ENCODE measurements at regions not wholly inside any gene's neighbourhood (a gene's known extent, or its start where the extent isn't known, plus 50 kb on each side); places are given as distances from the start of the nearest gene placed in this dataset.
"Not testable (repeated sequence)": the region's sequence is repeated elsewhere in the genome, so short reads cannot be mapped to it uniquely, and the experiment has no call there.

DNA sequence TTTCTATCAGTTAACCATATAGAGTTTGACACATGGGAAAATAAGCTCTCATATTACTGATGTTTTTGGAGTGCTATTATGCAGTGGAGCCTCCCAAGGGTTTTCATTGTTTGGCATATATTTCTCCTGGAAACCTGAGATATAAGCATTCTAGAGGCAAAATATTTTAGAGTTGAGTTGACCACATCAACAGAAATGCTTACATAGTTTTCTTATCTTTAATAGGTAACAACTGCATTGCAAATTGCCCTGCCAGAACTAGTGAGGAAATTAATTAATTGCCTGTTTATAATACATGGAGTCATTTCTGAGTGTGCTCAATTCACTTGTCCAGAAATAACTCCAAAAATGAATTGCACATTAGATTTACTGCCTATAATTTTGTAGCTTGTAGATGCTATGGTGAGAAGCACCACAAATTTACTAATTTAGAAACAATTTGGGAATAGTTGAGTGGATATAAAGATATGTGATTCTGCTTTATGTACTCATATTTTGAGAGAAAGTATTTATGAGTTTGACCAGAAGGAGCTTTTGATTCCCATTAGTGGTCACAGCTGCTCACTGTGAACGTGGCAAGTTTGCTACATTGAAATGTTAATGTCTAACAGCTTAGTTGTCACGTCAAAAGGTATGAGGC is 288.7 kb downstream of the CD109 start:
- no peak for DNase-seq (ENCODE audit: low read depth in 3 of 3, low spot score in 2 of 3)

DNA sequence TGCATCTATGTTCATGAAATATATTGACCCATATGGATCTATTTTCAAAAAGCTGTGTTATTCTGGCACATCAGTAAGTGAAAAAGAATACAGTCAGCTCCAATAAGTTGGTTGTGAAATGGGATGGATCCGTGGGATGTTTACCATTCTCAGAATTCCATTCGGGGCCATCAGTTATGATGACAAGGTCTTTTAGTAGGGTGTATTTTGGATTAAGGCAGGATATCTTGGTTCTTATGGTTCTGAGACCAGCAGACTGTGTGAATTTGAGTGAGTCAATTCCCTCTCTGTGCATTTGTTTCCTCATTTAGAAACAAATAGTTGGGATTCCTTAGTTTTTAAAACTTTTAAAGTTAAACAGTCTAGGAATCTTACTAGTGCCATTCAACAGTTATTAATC is 287.4 kb downstream of the CD109 start:
- DNase-seq (ENCODE audit: low read depth in 3 of 3, low spot score in 2 of 3), result no peak

DNA sequence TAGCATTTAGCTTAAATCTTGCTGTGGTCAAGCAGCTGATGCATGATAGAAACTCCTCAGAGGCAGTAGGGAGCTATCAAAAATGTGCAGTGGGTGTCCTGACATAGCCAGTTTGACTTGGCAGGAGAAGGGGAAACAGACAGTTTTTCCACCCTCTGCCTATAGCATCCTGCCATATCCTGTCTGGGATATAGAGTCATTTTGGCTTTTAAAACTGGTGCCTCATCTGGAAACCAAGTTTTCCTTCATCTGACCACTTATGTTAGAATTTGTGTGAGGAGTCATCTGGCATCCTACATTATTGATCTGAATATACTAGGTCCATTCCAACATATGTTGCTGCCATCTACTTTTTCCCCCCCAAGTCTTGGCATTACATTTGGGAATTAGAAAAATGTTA is 284.1 kb downstream of the CD109 start:
- no peak for DNase-seq (ENCODE audit: low read depth in 3 of 3, low spot score in 2 of 3)

DNA sequence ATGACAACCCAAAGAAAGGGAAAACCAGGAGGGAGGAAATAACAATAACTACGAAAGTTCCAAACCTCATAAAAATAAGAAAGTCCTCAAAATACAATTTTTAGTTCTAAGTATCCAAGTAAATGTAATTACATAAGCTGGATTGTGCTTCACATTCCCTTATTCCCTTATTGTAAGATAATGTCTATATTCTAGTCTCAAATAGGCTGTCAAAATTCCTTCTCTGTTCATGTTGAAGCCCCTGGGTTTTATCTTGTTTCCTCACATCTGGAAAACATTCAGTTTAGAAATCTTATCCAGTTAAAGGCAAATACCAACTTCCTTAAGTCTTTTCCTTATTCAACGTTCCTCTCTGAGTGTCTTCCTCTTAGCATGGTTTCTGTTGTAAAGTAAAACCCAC is 282.3 kb downstream of the CD109 start:
- no peak for DNase-seq (ENCODE audit: low read depth in 3 of 3, low spot score in 2 of 3)

DNA sequence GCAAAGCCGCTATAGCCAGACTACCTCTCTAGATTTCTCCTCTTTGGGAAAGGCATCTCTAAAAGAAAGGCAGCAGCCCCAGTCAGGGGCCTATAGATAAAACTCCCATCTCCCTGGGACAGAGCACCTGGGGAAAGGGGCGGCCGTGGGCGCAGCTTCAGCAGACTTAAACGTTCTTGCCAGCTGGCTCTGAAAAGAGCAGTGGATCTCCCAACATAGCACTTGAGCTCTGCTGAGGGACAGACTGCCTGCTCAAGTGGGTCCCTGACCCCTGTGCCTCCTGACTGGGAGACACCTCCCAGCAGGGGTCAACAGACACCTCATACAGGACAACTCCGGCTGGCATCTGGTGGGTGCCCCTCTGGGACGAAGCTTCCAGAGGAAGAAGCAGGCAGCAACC is 276.5 kb downstream of the CD109 start:
- DNase-seq (ENCODE audit: low read depth in 3 of 3, low spot score in 2 of 3), result not testable (repeated sequence)

DNA sequence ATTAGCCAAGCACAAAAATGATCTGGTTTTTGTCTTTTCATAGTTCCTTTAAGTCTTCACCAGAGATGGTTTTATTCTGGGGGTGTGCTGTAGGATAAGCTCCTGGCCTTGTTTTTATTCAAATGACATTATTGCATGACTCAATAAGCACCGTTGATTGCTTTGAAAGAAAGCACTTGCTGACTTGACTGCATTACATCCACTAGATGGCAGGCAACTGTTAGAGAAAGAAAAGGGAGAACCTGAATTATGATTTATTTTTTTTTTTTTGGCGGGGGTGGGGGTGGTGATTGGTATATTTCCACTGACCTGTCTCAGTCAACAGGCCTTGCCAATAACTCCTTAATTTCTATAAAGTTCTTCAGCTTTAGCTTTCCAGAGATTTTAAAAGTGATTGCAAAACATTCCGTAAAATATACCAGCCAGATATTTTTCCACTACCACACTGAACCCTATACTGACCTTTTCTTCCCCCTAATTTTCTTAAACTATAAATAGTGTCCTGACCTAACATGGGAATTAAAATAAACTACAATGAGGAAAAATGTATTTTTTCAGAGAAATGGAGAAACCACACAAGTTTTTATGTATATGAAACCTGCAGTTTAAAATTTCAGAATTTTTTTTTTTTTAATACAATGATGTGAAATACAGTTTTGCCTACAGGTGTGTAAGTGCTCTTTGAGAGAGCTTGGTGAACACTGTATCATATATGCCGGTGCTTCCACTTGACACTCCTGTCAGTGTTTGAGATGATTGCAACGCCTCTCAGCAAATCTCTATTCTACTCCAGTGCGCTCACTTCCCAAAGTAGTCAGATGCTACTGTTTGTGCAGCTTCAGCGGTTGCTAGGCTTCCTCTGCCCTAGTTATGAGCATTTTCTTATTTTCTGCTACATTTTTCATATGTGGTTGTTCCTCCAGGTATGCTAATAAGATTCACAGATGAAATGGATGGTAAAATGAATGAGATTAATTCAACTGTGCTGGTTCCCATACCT is 274.3 kb downstream of the CD109 start:
- DNase-seq (ENCODE audit: low read depth in 3 of 3, low spot score in 2 of 3), result peak in 1 of 3 donors; percentile 9

DNA sequence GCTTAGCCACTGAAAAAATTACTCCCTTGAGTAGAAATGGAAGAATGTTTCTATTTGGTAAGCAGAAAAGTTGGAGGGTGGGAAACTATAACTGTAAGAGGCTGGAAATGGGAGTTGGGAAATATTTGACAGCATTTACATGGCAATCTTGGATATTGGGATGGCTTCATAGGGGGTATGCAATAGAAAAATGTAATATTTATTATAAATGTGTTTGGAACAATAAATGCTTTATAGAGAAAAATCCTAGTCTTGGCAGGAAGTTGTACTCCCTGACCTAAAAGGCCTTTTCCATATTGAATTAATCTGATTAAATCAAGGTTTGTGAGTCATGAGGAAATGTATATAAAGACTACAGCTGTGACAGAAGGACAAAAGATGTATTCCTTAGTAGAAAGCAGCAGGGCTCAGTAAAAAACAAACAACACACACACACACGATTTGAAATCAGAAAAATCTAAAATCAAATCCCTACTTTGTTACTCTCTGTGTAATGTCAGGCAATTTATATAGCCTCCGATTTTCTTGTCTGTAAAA is 272.3 kb downstream of the CD109 start:
- DNase-seq (ENCODE audit: low read depth in 3 of 3, low spot score in 2 of 3), result no peak

DNA sequence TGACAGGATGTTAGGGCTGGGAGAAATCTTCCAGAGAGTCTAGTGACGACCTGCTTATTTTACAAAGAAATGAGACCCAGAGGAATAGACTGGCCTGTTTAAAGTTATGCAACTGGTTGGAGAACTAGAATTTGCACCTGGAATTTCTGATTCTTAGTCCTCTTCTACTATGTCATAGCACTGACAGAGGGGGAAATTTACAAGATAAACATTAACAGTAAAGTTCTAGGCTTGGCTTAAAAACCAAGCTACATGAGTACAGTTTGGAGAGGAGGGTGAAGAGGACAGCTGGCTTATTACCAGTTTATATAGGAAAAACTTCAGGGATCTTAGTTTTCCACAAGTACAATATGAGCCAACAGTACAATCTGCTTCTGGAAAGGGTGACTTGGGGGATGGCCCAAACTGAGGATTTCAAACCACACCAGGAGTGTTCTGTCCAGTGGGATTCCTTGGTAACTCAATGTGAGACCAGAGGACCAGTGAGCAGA is 269.6 kb downstream of the CD109 start:
- no peak for DNase-seq (ENCODE audit: low read depth in 3 of 3, low spot score in 2 of 3)

DNA sequence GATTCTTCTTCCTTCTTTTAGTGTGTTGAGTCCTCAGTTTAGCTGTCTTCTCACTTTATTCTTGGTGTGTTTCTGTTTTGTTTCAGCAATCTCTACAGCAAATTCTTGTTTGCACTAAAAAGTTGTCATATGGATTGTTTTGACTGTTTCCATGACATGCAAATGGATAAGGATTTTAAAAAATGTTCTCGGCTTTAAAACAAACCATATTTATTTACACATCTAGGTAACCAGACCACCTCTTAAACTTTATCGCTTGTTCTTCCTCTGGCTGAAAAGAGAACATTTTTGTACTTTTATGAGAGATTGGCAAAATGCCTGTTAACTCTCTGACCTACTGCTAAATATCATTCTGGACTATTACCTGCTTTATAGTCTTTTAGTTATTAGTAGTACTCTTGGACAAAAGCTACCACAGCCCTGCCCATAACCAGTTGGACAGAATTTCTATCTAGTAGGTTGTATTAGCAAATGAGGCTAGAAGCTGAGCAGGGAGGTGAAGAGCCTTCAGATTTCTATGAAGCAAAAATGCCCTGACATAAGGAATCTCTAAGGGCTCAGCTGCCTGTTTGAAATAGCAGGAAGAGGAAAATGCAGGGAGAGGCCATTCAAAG is 268.3 kb downstream of the CD109 start:
- no peak for DNase-seq (ENCODE audit: low read depth in 3 of 3, low spot score in 2 of 3)

DNA sequence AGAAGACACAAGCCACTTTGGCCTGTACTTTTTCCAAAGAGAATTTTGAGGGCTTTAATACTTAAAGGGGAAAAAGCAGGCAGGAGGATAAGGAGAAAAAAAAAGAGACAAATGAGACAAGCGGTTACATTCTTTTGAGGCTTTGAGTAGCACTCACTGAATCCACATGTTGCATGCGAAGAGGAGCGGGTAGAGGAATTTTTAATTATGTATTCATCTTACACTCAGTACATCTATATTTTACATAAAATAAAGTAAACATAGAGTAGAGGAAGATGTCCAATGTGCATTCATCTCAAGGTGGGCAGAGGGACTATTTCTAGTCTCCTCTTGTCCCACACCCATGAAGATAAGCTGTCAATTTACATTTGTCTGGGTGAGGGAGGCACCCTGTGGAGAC is 266.9 kb downstream of the CD109 start:
- DNase-seq (ENCODE audit: low read depth in 3 of 3, low spot score in 2 of 3), result no peak

DNA sequence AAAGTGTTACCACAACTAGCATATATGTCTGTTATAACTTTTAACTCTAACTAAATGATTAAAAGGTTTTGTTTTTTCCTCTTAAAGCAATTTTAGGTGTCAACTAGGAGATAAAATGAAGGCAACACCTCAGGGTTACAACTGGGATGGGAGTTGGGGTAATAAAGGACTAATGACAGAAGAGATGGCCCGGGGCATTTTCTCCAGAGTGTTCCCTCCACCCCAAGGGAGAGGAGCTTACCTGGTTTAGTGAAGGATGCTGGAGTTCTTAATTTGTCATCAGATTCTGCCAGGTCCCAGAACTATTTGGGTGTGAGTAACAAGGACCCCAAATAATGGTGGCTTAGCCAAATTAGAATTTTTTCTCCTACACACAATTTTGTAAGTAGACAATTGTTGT is 260.3 kb downstream of the CD109 start:
- no peak for DNase-seq (ENCODE audit: low read depth in 3 of 3, low spot score in 2 of 3)

DNA sequence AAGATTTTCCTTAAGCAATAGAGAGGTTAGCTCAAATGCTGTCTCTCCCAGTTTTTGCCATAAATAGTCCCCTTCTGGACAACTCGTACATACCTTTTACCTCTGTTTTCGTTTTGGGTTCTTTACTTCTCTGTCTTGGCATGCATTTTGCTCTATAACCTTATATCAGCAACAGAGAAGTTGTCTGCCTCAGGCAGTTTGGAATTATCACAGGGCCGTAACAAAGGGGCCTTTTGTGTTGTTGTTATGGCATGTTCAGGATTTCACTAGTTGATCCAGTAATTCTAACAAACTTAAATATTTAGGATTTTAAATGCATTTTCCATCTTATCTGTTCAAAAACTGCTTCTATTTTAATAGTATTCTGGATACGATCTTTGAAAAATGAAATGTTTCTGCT is 259.8 kb downstream of the CD109 start:
- DNase-seq (ENCODE audit: low read depth in 3 of 3, low spot score in 2 of 3), result no peak

DNA sequence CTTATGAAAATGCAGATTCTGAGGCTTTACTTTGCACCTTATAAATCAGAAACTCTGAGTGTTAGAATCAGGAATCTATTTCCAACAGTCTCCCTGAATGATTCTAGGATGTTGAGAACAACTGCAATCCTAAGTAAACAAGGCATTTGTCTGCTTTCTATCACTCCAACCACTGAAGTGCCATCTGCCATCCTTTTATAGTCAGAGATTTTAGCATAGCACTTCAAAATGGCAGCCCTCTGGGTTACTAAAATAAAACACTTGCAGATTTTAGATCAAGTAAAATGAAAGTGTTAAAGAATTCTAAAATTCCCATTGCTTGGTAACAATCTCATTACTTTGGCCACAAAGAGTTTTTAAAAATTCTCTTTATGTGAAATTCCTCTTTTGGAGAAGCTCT is 258.9 kb downstream of the CD109 start:
- no peak for DNase-seq (ENCODE audit: low read depth in 3 of 3, low spot score in 2 of 3)

DNA sequence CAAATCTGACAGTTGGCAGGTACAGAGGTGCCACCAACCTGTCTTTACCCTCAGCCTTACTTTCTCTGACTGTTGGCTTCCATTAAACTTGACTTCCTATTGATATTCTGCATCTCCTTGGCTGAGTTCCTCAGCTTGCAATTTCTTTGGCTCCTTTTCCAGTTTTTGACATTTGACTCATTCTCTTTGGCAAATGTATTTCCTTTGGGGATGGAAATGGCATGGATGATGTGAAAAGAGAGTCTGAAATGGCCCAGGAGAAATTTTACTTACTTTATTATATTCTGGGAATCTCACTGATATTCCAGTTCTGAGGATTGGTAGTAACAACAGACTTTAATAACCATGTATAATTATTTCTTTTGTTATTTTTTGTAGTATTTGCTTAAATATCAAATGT is 255.2 kb downstream of the CD109 start:
- no peak for DNase-seq (ENCODE audit: low read depth in 3 of 3, low spot score in 2 of 3)

DNA sequence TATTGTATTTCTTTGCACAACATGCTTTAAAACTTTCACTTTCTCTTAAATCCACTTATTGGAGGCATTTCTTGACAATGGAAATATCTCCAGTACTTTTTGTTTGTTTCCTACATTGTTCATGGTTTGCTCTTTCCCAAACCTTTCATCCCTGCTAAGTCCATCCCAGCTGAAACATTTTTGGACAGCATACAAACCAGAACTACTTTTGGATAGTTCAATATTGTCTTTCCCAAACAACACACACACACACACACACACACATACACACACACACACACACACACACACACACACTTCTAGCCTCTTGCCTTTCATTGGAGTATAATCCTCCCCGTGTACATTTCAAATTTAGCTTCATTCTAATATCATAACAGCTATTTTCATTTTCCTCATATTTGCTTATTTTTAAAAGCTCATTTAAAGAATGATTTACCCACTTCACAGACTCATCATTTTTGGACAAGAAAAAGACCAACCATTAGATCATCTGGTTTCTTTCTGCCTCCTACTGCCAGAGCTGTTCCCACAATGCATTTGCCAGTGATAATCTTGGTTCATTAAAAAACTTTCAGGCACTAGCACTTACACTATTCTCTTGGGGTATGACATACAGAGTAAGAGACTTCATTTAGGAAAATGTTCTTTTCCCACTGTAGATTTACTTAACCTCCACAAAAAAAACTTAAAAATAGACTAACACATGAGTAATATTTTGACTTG is 248.1 kb downstream of the CD109 start:
- no peak for DNase-seq (ENCODE audit: low read depth in 3 of 3, low spot score in 2 of 3)

DNA sequence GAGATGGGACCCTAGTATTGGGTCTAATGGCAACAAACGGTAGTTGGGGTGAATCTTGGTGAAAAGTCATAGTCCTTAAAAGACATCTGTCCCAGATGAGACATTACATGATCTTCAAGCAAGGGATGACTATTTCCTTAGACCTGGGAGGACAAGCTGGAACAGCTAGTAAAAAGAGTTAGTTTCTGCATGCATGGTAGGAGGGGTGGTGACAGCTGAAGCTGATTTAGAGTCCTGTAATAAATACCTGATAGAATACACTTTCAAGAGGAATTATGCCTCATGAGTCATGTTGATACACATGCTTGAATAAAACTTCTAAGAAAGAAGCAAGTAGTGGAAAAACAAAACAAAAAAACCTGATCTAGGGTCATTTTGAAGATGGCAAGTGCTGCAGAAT is 247.4 kb downstream of the CD109 start:
- no peak for DNase-seq (ENCODE audit: low read depth in 3 of 3, low spot score in 2 of 3)

DNA sequence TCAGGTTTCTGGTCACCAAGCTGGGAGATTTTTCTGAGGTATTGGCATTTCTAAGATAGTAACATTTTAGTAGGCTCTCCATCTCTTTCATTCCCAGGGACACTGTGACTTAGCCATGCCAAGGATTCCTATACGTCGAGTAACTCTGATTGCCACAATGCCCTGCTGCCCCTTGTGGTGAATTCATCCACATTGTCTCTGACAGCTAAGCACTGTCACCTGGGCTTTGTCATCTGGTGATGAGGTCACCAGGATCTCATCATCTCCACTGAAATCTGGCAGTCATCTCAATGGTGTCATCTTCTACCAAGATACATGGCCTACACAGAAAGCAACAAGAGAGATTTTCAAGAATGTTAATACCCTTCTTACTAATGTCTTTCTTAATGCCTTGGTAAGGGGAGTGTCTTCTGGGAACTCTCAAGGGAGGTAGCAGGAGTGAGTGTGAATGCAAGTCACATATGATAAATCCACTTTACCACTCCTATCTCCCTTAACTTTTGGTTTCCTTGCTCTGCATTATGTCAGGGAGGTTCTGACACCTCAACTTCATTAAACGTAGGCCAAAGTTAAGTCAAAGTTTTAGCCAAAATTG is 246.7 kb downstream of the CD109 start:
- no peak for DNase-seq (ENCODE audit: low read depth in 3 of 3, low spot score in 2 of 3)

DNA sequence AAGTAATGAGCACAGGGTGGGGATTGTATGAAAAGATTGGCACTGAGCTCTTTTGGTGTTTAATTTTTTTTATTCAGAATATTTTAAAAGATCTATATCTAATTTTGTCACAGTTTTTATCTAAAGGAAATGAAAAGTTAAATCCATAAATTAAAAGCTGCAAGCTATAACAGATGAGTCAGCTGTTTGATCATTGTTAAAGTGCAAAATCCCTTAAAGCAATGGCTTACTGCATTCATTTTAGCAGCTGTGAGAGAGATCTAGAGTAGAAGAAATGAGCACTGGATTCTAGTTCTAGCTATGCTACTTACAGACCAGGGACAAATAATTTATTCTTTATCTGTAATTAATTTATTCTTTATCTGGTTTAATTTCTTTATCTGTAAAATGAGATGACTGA is 245.9 kb downstream of the CD109 start:
- DNase-seq (ENCODE audit: low read depth in 3 of 3, low spot score in 2 of 3), result no peak

DNA sequence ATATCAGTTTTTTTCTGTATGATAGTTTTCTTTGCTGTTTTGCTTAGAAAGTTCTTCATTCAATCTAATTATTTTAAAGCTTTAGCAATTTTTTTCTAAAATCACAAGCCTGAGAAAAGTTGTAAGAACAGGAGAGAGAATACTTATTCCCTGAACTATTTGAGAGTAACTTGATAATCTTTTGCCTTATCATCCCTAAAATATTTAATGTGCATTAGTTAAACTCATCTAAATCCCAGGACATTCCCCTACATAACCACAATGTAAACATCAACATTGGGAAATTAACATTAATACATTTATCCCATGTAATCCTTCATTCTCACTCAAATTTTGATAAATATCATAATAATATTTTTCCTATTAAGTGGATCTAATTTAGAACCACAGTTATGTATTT is 241.8 kb downstream of the CD109 start:
- DNase-seq (ENCODE audit: low read depth in 3 of 3, low spot score in 2 of 3), result no peak

DNA sequence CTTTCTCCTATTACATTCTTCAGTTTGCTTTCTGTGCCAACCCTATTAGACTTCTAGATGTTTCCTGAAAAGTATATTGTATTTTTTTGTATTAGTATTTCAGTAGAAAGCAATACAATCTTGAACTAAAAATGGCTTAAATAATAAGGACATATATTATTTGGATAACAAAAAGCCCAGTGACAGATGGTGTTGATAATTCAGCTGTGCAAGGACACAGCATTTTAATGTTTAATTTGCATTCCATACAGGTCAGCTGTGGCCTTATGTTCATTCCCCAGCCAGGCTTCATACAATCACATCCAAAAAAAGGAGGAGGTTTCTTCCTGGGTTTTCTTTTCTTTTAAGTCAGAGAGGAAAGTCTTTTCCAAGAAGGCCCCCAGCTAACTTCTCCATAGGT is 236.9 kb downstream of the CD109 start:
- no peak for DNase-seq (ENCODE audit: low read depth in 3 of 3, low spot score in 2 of 3)
